HepG2 (cell line): ENCODE measurements at regions not wholly inside any gene's neighbourhood (a gene's known extent, or its start where the extent isn't known, plus 50 kb on each side); places are given as distances from the start of the nearest gene placed in this dataset.

Experiments
- ATAC-seq: fragments of 200-7000 bp; cut with Tn5 transposase; 3 replicates; pipeline ENCODE4 v1.9.1; 2020; ENCODE audit warnings: mild to moderate bottlenecking, moderate library complexity
- BruUV-seq: library from RNA; stranded (reverse); fragments of 400-500 nt; replicated peaks from 2 replicates; lab custom pipeline; 2021; lab: Mats Ljungman, UMichigan
- CTCF ChIA-PET: fragments of 300-600 bp; formaldehyde crosslinking; extraction: SDS; loops from one replicate; lab custom pipeline; 2021; ENCODE audit warnings: low total read pairs, inconsistent platforms, low intra/inter-chr PET ratio; lab: Yijun Ruan, JAX
- POLR2A ChIA-PET: fragments of 350-600 bp; sonication (Branson Sonifier 250); formaldehyde crosslinking; loops from one replicate; lab custom pipeline; 2020; ENCODE audit warnings: antibody characterized with exemption, inconsistent platforms; lab: Yijun Ruan, JAX
- DNase-seq: peaks from one replicate; pipeline ENCODE4 v3.0.0-alpha.2; 2015; ENCODE audit warnings: low spot score
- FAIRE-seq: peaks from 3 replicates; lab custom pipeline; 2011; peaks lifted over from hg19 to GRCh38; lab: Jason Lieb, UNC
- H2AFZ ChIP-seq: one replicate; pipeline ENCODE4 v1.6.1; 2011; ENCODE audit warnings: low read length, inconsistent platforms
- H3K27ac ChIP-seq: fragments of 300-600 bp; 3 replicates; pipeline ENCODE4 v1.8.0; 2011; ENCODE audit warnings: mixed run types, mild to moderate bottlenecking, mixed read lengths, low read length, inconsistent platforms; ENCODE audit not compliant: insufficient read depth; ENCODE audit errors: extremely low read length
- H3K27me3 ChIP-seq, 2 experiments: fragments of 200-600 bp in 1 of 2; 2 replicates in 1 of 2; 3 replicates in 1 of 2; pipeline versions ENCODE4 v1.6.0 to v1.8.0; 2011; ENCODE audit warnings: low read length in 2 of 2, mild to moderate bottlenecking in 2 of 2, moderate library complexity in 2 of 2, inconsistent platforms in 1 of 2; ENCODE audit not compliant: insufficient read depth in 2 of 2, control insufficient read depth in 1 of 2
- H3K36me3 ChIP-seq, 2 experiments: fragments of 200-600 bp in 1 of 2; replicated peaks in 1 of 2; 2 replicates in 1 of 2; 3 replicates in 1 of 2; pipeline versions ENCODE4 v1.5.1 to v1.8.0; 2011; ENCODE audit warnings: low read length in 2 of 2, inconsistent platforms in 1 of 2; ENCODE audit not compliant: insufficient read depth in 2 of 2, control insufficient read depth in 1 of 2
- H3K4me1 ChIP-seq: 2 replicates; pipeline ENCODE4 v1.5.1; 2012; ENCODE audit warnings: low read length, inconsistent platforms; ENCODE audit not compliant: insufficient read depth
- H3K4me2 ChIP-seq: 2 replicates; pipeline ENCODE4 v1.6.0; 2011; ENCODE audit warnings: low read depth, low read length, inconsistent platforms
- H3K4me3 ChIP-seq, 3 experiments: fragments of 200-600 bp in 1 of 3; sonication (generic), shearing (Covaris generic) in 1 of 3; replicated peaks in 1 of 3; 2 replicates each; pipeline ENCODE4 v1.5.1; 2011 to 2016; ENCODE audit warnings: low read length in 3 of 3, inconsistent platforms in 2 of 3, low read depth in 2 of 3, mild to moderate bottlenecking in 2 of 3, control low read depth in 1 of 3, mixed read lengths in 1 of 3; ENCODE audit not compliant: insufficient read depth in 1 of 3
- H3K79me2 ChIP-seq: one replicate; pipeline ENCODE4 v1.6.1; 2011; ENCODE audit warnings: low read length, inconsistent platforms; ENCODE audit not compliant: insufficient read depth
- H3K9ac ChIP-seq: 2 replicates; pipeline ENCODE4 v1.6.0; 2011; ENCODE audit warnings: mild to moderate bottlenecking, low read depth, low read length, inconsistent platforms; ENCODE audit not compliant: insufficient read depth
- H3K9me3 ChIP-seq: 2 replicates; pipeline ENCODE4 v1.5.1; 2012; ENCODE audit warnings: mild to moderate bottlenecking, low read length
- H4K20me1 ChIP-seq: 2 replicates; pipeline ENCODE4 v1.6.0; 2011; ENCODE audit warnings: inconsistent platforms, mild to moderate bottlenecking, low read length, moderate library complexity; ENCODE audit not compliant: insufficient read depth
- ARID5B ChIP-seq: IDR thresholded peaks from 2 replicates; pipeline ENCODE4 v1.4.0; 2020; ENCODE audit warnings: mild to moderate bottlenecking, missing genetic modification reagents
- CAMTA2 ChIP-seq: sonication (generic); formaldehyde crosslinking; IDR thresholded peaks from 2 replicates; pipeline ENCODE4 v1.4.0; 2020; ENCODE audit warnings: mild to moderate bottlenecking, missing genetic modification reagents, borderline replicate concordance
- CC2D1A ChIP-seq: sonication (generic); formaldehyde crosslinking; IDR thresholded peaks from 2 replicates; pipeline ENCODE4 v1.8.1; 2023; ENCODE audit warnings: mild to moderate bottlenecking, missing genetic modification reagents
- ERF ChIP-seq: IDR thresholded peaks from 2 replicates; pipeline ENCODE4 v1.6.1; 2018; ENCODE audit warnings: missing biosample characterization, missing genetic modification reagents
- IRF2 ChIP-seq: IDR thresholded peaks from 2 replicates; pipeline ENCODE4 v1.6.1; 2018; ENCODE audit warnings: missing genetic modification reagents, missing compliant biosample characterization
- JUNB ChIP-seq: sonication (generic); formaldehyde crosslinking; IDR thresholded peaks from 2 replicates; pipeline ENCODE4 v1.8.0; 2022; ENCODE audit warnings: missing genetic modification reagents, mild to moderate bottlenecking, borderline replicate concordance
- KLF13 ChIP-seq: sonication (generic); formaldehyde crosslinking; IDR thresholded peaks from 2 replicates; pipeline ENCODE4 v1.4.0; 2020; ENCODE audit warnings: mild to moderate bottlenecking, missing genetic modification reagents
- SP5 ChIP-seq: IDR thresholded peaks from 2 replicates; pipeline ENCODE4 v1.6.1; 2016; ENCODE audit warnings: low read depth, borderline replicate concordance
- TRIM24 ChIP-seq: sonication (generic); formaldehyde crosslinking; IDR thresholded peaks from 2 replicates; pipeline ENCODE4 v1.8.0; 2022; ENCODE audit warnings: mild to moderate bottlenecking, missing genetic modification reagents
- U2AF2 ChIP-seq: fragments of 200-400 bp; formaldehyde crosslinking; IDR thresholded peaks from 2 replicates; pipeline ENCODE4 v1.6.1; 2017; ENCODE audit warnings: low read depth, mild to moderate bottlenecking, low read length
- ZFP36 ChIP-seq: fragments of 150-350 bp; IDR thresholded peaks from 2 replicates; pipeline ENCODE4 v1.6.1; 2018; ENCODE audit warnings: borderline replicate concordance, low read length, low read depth; ENCODE audit not compliant: partially characterized antibody
- in situ Hi-C: cut with HindIII; loops from 2 replicates; pipeline ENCODE4 v1.10.0; 2017; ENCODE audit warnings: low pct_unique_long_range_greater_than_20kb; ENCODE audit not compliant: extremely low pct_ligation_motif_present
- intact Hi-C: fragments of 100-400 bp; cut with micrococcal nuclease; formaldehyde crosslinking; loops from one replicate; pipeline ENCODE4 v1.10.0; 2022; ENCODE audit not compliant: unreplicated experiment

- no peak for TF ChIP-seq CAMTA2 (CRISPR knock-in tag)
- TF ChIP-seq JUNB (CRISPR knock-in tag): no peak
- TF ChIP-seq KLF13 (CRISPR knock-in tag): no peak
- TF ChIP-seq ERF (CRISPR knock-in tag): no peak
- no peak for TF ChIP-seq U2AF2
- no peak for TF ChIP-seq IRF2 (CRISPR knock-in tag)
- TF ChIP-seq ARID5B (CRISPR knock-in tag): no peak
Measured at GRCh38 chrX:22691966-22692565, 307.7 kb upstream of the DDX53 start (continued).

- ATAC-seq (no peak), FAIRE-seq (no peak), DNase-seq (no peak)
- intact Hi-C loops: no loop called here
- H2AFZ ChIP-seq: no peak overlapping the region
- H3K4me2 ChIP-seq: no peak overlapping the region
- H3K27ac ChIP-seq: no peak overlapping the region
- H3K36me3 ChIP-seq: no peaks in the 10 kb centered on the region
- no peaks in the 10 kb centered on the region for H3K9me3 ChIP-seq
- H3K4me3 ChIP-seq: no peak overlapping the region
- no peaks in the 10 kb centered on the region for H4K20me1 ChIP-seq
- POLR2A ChIA-PET: no interaction called here
- H3K4me1 ChIP-seq: no peaks in the 10 kb centered on the region
- in situ Hi-C loops: no loop called here
- BruUV-seq: no TSS peak
- H3K9ac ChIP-seq: no peak overlapping the region
- CTCF ChIA-PET: no interaction called here
- no peak for TF ChIP-seq ZFP36
- no peak for TF ChIP-seq CC2D1A
- no peak for TF ChIP-seq TRIM24 (CRISPR knock-in tag)
- TF ChIP-seq SP5: no peak
- no peaks in the 10 kb centered on the region for H3K79me2 ChIP-seq
- H3K27me3 ChIP-seq: no peaks in the 10 kb centered on the region
Measured at GRCh38 chrX:22698151-22698550, 301.6 kb upstream of the DDX53 start.
